SK-N-SH (cell line): ENCODE measurements at regions not wholly inside any gene's neighbourhood (a gene's known extent, or its start where the extent isn't known, plus 50 kb on each side); places are given as distances from the start of the nearest gene placed in this dataset.
A peak's percentile ranks its signal among the peaks of the same experiment; 100 is the strongest.

ENCODE experiments used
- CTCF ChIA-PET: fragments of 300-600, 350-600 bp; formaldehyde crosslinking; extraction: SDS; loops from one replicate; lab custom pipeline; 2021; lab: Yijun Ruan, JAX
- POLR2A ChIA-PET: fragments of 350-600 bp; sonication (Branson Sonifier 250); formaldehyde crosslinking; extraction: SDS; loops from one replicate; lab custom pipeline; 2020; ENCODE audit warnings: antibody characterized with exemption, inconsistent platforms; lab: Yijun Ruan, JAX
- DNase-seq: peaks from one replicate; pipeline ENCODE4 v3.0.0; 2012
- H2AFZ ChIP-seq: fragments of 200-600 bp; sonication (generic); 2 replicates; pipeline ENCODE4 v1.8.1; 2016; ENCODE audit warnings: antibody characterized with exemption, mild to moderate bottlenecking, low read depth
- H3F3A ChIP-seq: fragments of 200-600 bp; sonication (generic); replicated peaks from 2 replicates; pipeline ENCODE3; 2016; ENCODE audit warnings: antibody characterized with exemption, mild to moderate bottlenecking; ENCODE audit not compliant: insufficient read depth
- H3K27ac ChIP-seq, 2 experiments: fragments of 200-500 bp in 1 of 2; fragments of 200-600 bp in 1 of 2; sonication (Bioruptor generic) in 1 of 2; sonication (generic), shearing (Covaris generic) in 1 of 2; 2 replicates each; pipeline versions ENCODE4 v1.5.1 to v1.6.1; 2014 to 2016; ENCODE audit warnings: low read depth in 2 of 2, inconsistent platforms in 1 of 2, low read length in 1 of 2, mild to moderate bottlenecking in 1 of 2, mixed read lengths in 1 of 2
- H3K27me3 ChIP-seq: fragments of 200-600 bp; sonication (generic), shearing (Covaris generic); 2 replicates; pipeline ENCODE4 v1.6.1; 2016; ENCODE audit warnings: mixed run types; ENCODE audit not compliant: insufficient read depth
- H3K36me3 ChIP-seq, 2 experiments: fragments of 200-500 bp in 1 of 2; fragments of 200-600 bp in 1 of 2; sonication (Bioruptor generic) in 1 of 2; sonication (generic) in 1 of 2; replicated peaks in 1 of 2; 2 replicates each; pipeline versions ENCODE3 to v1.5.1; 2014 to 2016; ENCODE audit warnings: low read length in 1 of 2, mild to moderate bottlenecking in 1 of 2; ENCODE audit not compliant: insufficient read depth in 2 of 2, control insufficient read depth in 1 of 2
- H3K4me1 ChIP-seq, 2 experiments: fragments of 200-500 bp in 1 of 2; fragments of 200-600 bp in 1 of 2; sonication (Bioruptor generic) in 1 of 2; sonication (generic), shearing (Covaris generic) in 1 of 2; 2 replicates each; pipeline versions ENCODE4 v1.5.1 to v1.6.1; 2014 to 2016; ENCODE audit warnings: low read depth in 1 of 2, low read length in 1 of 2, mixed run types in 1 of 2; ENCODE audit not compliant: insufficient read depth in 2 of 2, control insufficient read depth in 1 of 2
- H3K4me2 ChIP-seq: fragments of 200-600 bp; sonication (generic), shearing (Covaris generic); 2 replicates; pipeline ENCODE4 v1.6.1; 2017; ENCODE audit warnings: mixed run types
- H3K4me3 ChIP-seq, 2 experiments: fragments of 200-500 bp in 1 of 2; fragments of 200-600 bp in 1 of 2; sonication (Bioruptor generic) in 1 of 2; sonication (generic), shearing (Covaris generic) in 1 of 2; 2 replicates each; pipeline versions ENCODE4 v1.5.1 to v1.8.1; 2014 to 2016; ENCODE audit warnings: low read depth in 2 of 2, inconsistent platforms in 1 of 2, low read length in 1 of 2, mild to moderate bottlenecking in 1 of 2, mixed read lengths in 1 of 2, moderate library complexity in 1 of 2
- H3K79me2 ChIP-seq: fragments of 200-600 bp; sonication (generic); 2 replicates; pipeline ENCODE4 v1.8.1; 2017; ENCODE audit warnings: mild to moderate bottlenecking; ENCODE audit not compliant: insufficient read depth
- H3K9ac ChIP-seq: fragments of 200-600 bp; sonication (generic); 2 replicates; pipeline ENCODE4 v1.6.1; 2017; ENCODE audit warnings: mixed run types
- H3K9me2 ChIP-seq: fragments of 200-600 bp; sonication (generic); 2 replicates; pipeline ENCODE4 v1.6.1; 2017; ENCODE audit warnings: mixed run types
- H3K9me3 ChIP-seq: fragments of 200-600 bp; sonication (generic); 2 replicates; pipeline ENCODE4 v1.6.1; 2017; ENCODE audit warnings: mixed run types, mild to moderate bottlenecking, moderate library complexity
- H4K20me1 ChIP-seq: fragments of 200-600 bp; sonication (generic); 2 replicates; pipeline ENCODE4 v1.6.1; 2017; ENCODE audit warnings: mild to moderate bottlenecking, mixed run types; ENCODE audit not compliant: insufficient read depth
- ELF1 ChIP-seq: IDR thresholded peaks from 2 replicates; pipeline ENCODE4 v1.4.0; 2012
- EP300 ChIP-seq, 2 experiments: IDR thresholded peaks; 2 replicates each; pipeline versions ENCODE4 v1.4.0 to v1.6.1; 2012; ENCODE audit warnings: borderline replicate concordance in 1 of 2, low read depth in 1 of 2, low read length in 1 of 2
- EZH2phosphoT487 ChIP-seq: fragments of 200-600 bp; sonication (generic); IDR thresholded peaks from 2 replicates; pipeline ENCODE4 v1.6.1; 2017; ENCODE audit warnings: low read depth, mixed run types, mild to moderate bottlenecking, antibody characterized with exemption, moderate library complexity, borderline replicate concordance
- FOSL2 ChIP-seq: IDR thresholded peaks from 2 replicates; pipeline ENCODE4 v1.4.0; 2012; ENCODE audit warnings: low read depth, mild to moderate bottlenecking, moderate library complexity, borderline replicate concordance
- FOXM1 ChIP-seq: IDR thresholded peaks from 2 replicates; pipeline ENCODE4 v1.4.0; 2012; ENCODE audit warnings: low read depth, mild to moderate bottlenecking
- GABPA ChIP-seq: IDR thresholded peaks from 2 replicates; pipeline ENCODE4 v1.4.0; 2012; ENCODE audit warnings: low read depth, mild to moderate bottlenecking
- IRF3 ChIP-seq: fragments of 150-350 bp; IDR thresholded peaks from 2 replicates; pipeline ENCODE4 v1.6.1; 2016; ENCODE audit warnings: mild to moderate bottlenecking, low read depth, low read length
- JUND ChIP-seq: IDR thresholded peaks from 2 replicates; pipeline ENCODE4 v1.4.0; 2012
- MEF2A ChIP-seq: IDR thresholded peaks from 2 replicates; pipeline ENCODE4 v1.4.0; 2012; ENCODE audit warnings: low read depth, borderline replicate concordance
- MXI1 ChIP-seq: IDR thresholded peaks from 2 replicates; pipeline ENCODE4 v1.6.1; 2012; ENCODE audit warnings: mild to moderate bottlenecking, low read depth, low read length, improper control_type of control experiment
- NFIC ChIP-seq: IDR thresholded peaks from 2 replicates; pipeline ENCODE4 v1.4.0; 2012; ENCODE audit warnings: borderline replicate concordance
- POLR2AphosphoS5 ChIP-seq: IDR thresholded peaks from 2 replicates; pipeline ENCODE4 v1.6.1; 2012; ENCODE audit warnings: low read depth, low read length
- RAD21 ChIP-seq: IDR thresholded peaks from 2 replicates; pipeline ENCODE4 v1.6.1; 2012; ENCODE audit warnings: mild to moderate bottlenecking, low read length
- RXRA ChIP-seq: IDR thresholded peaks from 2 replicates; pipeline ENCODE4 v1.4.0; 2012; ENCODE audit warnings: low read depth, mild to moderate bottlenecking, borderline replicate concordance
- SMC3 ChIP-seq: IDR thresholded peaks from 2 replicates; pipeline ENCODE4 v1.6.1; 2012; ENCODE audit warnings: low read depth, low read length, improper control_type of control experiment
- TAF1 ChIP-seq: IDR thresholded peaks from 2 replicates; pipeline ENCODE4 v1.6.1; 2012; ENCODE audit warnings: low read depth, mild to moderate bottlenecking, low read length, moderate library complexity, borderline replicate concordance
- TCF12 ChIP-seq: IDR thresholded peaks from 2 replicates; pipeline ENCODE4 v1.4.0; 2012
- TEAD4 ChIP-seq: IDR thresholded peaks from 2 replicates; pipeline ENCODE4 v1.4.0; 2012; ENCODE audit warnings: mild to moderate bottlenecking, borderline replicate concordance; ENCODE audit not compliant: insufficient read depth
- YY1 ChIP-seq: IDR thresholded peaks from 2 replicates; pipeline ENCODE4 v1.4.0; 2012; ENCODE audit warnings: low read depth, mild to moderate bottlenecking
- WGBS: methylation state at CpG from one replicate; pipeline ENCODE4 v1.1.6; 2017; ENCODE audit warnings: low lambda C conversion rate; 5-methylcytosine and 5-hydroxymethylcytosine counted together
- TF ChIP-seq, protein P1 (sequence below): IDR thresholded peaks from 2 replicates; pipeline ENCODE4; 2012
- TF ChIP-seq, protein P2 (sequence below): IDR thresholded peaks from 2 replicates; pipeline ENCODE4 v1.4.0; 2012; ENCODE audit warnings: low read depth
- TF ChIP-seq, protein P3 (sequence below): IDR thresholded peaks from 2 replicates; pipeline ENCODE4 v1.6.1; 2012; ENCODE audit warnings: mild to moderate bottlenecking, low read depth, low read length, moderate library complexity

DNA sequence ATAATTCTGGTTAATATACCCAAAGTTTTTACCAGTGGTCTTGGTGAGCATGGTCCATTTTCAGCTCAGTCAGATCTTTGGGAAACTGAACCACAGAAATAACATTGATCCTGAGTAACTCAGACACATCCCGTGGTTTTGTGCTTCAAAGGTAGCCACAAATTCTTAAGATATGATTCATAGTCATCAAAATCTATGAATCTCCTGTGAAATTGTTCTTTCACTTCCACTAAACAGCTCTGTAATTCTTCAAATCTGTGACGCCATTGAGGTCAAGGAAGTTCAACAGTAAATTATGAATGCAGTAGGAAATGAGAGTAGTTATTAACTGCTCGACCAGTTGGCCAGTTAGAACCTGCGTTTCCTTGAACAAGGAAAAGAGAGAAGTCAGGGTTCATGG, 147.3 kb downstream of the IRS1 start:
- 4% methylated on average over 4 of the region's 4 CpGs for WGBS
- ChIA-PET CTCF (no interaction called here), POLR2A (no interaction called here)
- no peaks in the 10 kb centered on the region for H3K9me2 ChIP-seq
- no peaks in the 10 kb centered on the region for H4K20me1 ChIP-seq
- no peaks in the 10 kb centered on the region for H3K79me2 ChIP-seq
- no peak for TF ChIP-seq GABPA
- no peak for TF ChIP-seq EZH2phosphoT487
- peak; percentile 92 for TF ChIP-seq TEAD4
- peak; percentile 75 for TF ChIP-seq FOXM1
- peak; percentile 72 to 94 for TF ChIP-seq EP300 (IDR thresholded peaks at IDR 0.05; ENCODE audit: borderline replicate concordance in 1 of 2, low read depth in 1 of 2, low read length in 1 of 2)
- peak; percentile 97 for TF ChIP-seq TCF12
- peak; percentile 97 for TF ChIP-seq JUND
- TF ChIP-seq, protein P1, sequence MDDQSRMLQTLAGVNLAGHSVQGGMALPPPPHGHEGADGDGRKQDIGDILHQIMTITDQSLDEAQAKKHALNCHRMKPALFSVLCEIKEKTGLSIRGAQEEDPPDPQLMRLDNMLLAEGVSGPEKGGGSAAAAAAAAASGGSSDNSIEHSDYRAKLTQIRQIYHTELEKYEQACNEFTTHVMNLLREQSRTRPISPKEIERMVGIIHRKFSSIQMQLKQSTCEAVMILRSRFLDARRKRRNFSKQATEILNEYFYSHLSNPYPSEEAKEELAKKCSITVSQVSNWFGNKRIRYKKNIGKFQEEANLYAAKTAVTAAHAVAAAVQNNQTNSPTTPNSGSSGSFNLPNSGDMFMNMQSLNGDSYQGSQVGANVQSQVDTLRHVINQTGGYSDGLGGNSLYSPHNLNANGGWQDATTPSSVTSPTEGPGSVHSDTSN: peak; percentile 95
- no peak for TF ChIP-seq MXI1
- TF ChIP-seq, protein P2, sequence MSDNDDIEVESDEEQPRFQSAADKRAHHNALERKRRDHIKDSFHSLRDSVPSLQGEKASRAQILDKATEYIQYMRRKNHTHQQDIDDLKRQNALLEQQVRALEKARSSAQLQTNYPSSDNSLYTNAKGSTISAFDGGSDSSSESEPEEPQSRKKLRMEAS: peak; percentile 44; the same call in 1 of the 2 replicates
- no peak for TF ChIP-seq YY1
- TF ChIP-seq TAF1: 0 out of 2 replicates have a peak, but pooled peaks have one; percentile 28
- peak; percentile 14; the same call in 1 of the 2 replicates for TF ChIP-seq RAD21
- TF ChIP-seq ELF1: peak; percentile 45; the same call in 1 of the 2 replicates
- TF ChIP-seq, protein P3, sequence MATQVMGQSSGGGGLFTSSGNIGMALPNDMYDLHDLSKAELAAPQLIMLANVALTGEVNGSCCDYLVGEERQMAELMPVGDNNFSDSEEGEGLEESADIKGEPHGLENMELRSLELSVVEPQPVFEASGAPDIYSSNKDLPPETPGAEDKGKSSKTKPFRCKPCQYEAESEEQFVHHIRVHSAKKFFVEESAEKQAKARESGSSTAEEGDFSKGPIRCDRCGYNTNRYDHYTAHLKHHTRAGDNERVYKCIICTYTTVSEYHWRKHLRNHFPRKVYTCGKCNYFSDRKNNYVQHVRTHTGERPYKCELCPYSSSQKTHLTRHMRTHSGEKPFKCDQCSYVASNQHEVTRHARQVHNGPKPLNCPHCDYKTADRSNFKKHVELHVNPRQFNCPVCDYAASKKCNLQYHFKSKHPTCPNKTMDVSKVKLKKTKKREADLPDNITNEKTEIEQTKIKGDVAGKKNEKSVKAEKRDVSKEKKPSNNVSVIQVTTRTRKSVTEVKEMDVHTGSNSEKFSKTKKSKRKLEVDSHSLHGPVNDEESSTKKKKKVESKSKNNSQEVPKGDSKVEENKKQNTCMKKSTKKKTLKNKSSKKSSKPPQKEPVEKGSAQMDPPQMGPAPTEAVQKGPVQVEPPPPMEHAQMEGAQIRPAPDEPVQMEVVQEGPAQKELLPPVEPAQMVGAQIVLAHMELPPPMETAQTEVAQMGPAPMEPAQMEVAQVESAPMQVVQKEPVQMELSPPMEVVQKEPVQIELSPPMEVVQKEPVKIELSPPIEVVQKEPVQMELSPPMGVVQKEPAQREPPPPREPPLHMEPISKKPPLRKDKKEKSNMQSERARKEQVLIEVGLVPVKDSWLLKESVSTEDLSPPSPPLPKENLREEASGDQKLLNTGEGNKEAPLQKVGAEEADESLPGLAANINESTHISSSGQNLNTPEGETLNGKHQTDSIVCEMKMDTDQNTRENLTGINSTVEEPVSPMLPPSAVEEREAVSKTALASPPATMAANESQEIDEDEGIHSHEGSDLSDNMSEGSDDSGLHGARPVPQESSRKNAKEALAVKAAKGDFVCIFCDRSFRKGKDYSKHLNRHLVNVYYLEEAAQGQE: no peak
- peak; percentile 39; the same call in 1 of the 2 replicates for TF ChIP-seq MEF2A
- TF ChIP-seq NFIC: peak; percentile 82
- TF ChIP-seq SMC3: 0 out of 2 replicates have a peak, but pooled peaks have one; percentile 5
- TF ChIP-seq FOSL2: peak; percentile 86
- TF ChIP-seq IRF3: no peak
- peak; percentile 70; the same call in 1 of the 2 replicates for TF ChIP-seq POLR2AphosphoS5
- TF ChIP-seq RXRA: peak; percentile 99
- TF ChIP-seq, all 33 proteins: peak for 16
- peak overlapping the region; percentile 32; the same call in 1 of the 2 replicates for H3K4me2 ChIP-seq
- H3K27ac ChIP-seq: peak overlapping the region; percentile 72 to 91; a peak in 3 of 4 replicates
- no peaks in the 10 kb centered on the region for H3K36me3 ChIP-seq
- H3K27me3 ChIP-seq: no peaks in the 10 kb centered on the region
- 0 out of 2 replicates have a peak, but pooled peaks cover 5% of the 10 kb centered on the region for H3K9me3 ChIP-seq
- peak overlapping the region; percentile 8; the same call in 1 of the 2 replicates for H2AFZ ChIP-seq
- H3F3A ChIP-seq: peaks cover 31% of the 10 kb centered on the region
- no peak for DNase-seq
- H3K4me1 ChIP-seq: peaks cover 0 to 37% of the 10 kb centered on the region in 2 experiments; a peak in 2 of 4 replicates
- peak overlapping the region; percentile 36; the same call in 1 of the 2 replicates for H3K9ac ChIP-seq
- H3K4me3 ChIP-seq: no peak overlapping the region
